D341Med (cell line): ENCODE measurements at regions not wholly inside any gene's neighbourhood (a gene's known extent, or its start where the extent isn't known, plus 50 kb on each side); places are given as distances from the start of the nearest gene placed in this dataset.

ENCODE experiments used
- DNase-seq: peaks from one replicate; pipeline ENCODE4 v3.0.0; 2012; ENCODE audit warnings: low spot score

- no peak for DNase-seq
These were observed 61.2 kb upstream of the MAP1B start for GRCh38 chr5:72046106-72046505.

- no peak for DNase-seq
These were observed 51.6 kb upstream of the MAP1B start for GRCh38 chr5:72055636-72056035.
